ENCODE measurements at regions not wholly inside any gene's neighbourhood (a gene's known extent, or its start where the extent isn't known, plus 50 kb on each side); places are given as distances from the start of the nearest gene placed in this dataset.

GRCh38 chr5:145050181-145050580 is 785.0 kb downstream of the PRELID2 start:
- TF ChIP-seq POLR2A (IDR thresholded peaks at IDR 0.05; ENCODE audit: low read depth, low read length) (no peak), TAF1 (IDR thresholded peaks at IDR 0.05; ENCODE audit: borderline replicate concordance, low read depth, low read length) (no peak), POLR2AphosphoS5 (IDR thresholded peaks at IDR 0.05; ENCODE audit: low read depth, low read length) (no peak)
